ENCODE measurements at regions not wholly inside any gene's neighbourhood (a gene's known extent, or its start where the extent isn't known, plus 50 kb on each side); places are given as distances from the start of the nearest gene placed in this dataset.
A peak's percentile ranks its signal among the peaks of the same experiment; 100 is the strongest.

DNA sequence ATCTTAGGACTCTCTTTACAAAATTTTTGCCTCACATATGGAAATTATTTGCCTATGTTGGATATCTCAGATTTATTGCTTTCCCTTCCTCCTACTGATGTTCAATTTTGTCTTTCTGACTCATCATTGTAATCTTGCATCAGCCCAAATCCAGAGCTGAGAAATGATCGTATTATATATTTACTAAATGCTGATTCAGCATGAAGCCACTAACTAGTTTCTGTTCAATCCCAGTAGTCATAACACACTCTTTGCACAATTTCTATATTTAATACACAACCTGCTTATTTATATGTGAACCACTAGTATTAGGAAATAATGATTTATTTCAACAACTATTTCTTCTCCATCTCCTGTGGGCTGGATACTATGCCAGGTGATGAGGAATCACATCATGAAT lies 161.1 kb upstream of the PCDH17 start:
- no peak for ATAC-seq
- no peak for DNase-seq (ENCODE audit: low read depth in 1 of 2, low spot score in 1 of 2)
- no peak for FAIRE-seq
- Histone ChIP-seq H3K27ac (no peak overlapping the region), H3K4me1 (no peaks in the 10 kb centered on the region), H3K9me3 (no peaks in the 10 kb centered on the region), H3K4me2 (no peak overlapping the region), H3K4me3 (no peak overlapping the region)
- ChIA-PET POLR2A (no interaction called here), CTCF (no interaction called here)
- peak; percentile 75 for TF ChIP-seq MAFK (IDR thresholded peaks at IDR 0.05; ENCODE audit: partially characterized antibody)
- no peak for TF ChIP-seq CHD2 (IDR thresholded peaks at IDR 0.05; ENCODE audit: low read length, partially characterized antibody)
- 0% methylated on average over 1 of the region's 1 CpG for WGBS (ENCODE audit: missing lambda C conversion rate)

- TF ChIP-seq PHF8 (IDR thresholded peaks at IDR 0.05; ENCODE audit: borderline replicate concordance, low read depth) (no peak), MAFK (IDR thresholded peaks at IDR 0.05; ENCODE audit: partially characterized antibody) (peak; percentile 52)
- ATAC-seq (no peak), FAIRE-seq (no peak), DNase-seq (ENCODE audit: low read depth in 1 of 2, low spot score in 1 of 2) (no peak)
- H3K27ac ChIP-seq = no peak overlapping the region
- WGBS (ENCODE audit: missing lambda C conversion rate) = 0% methylated on average over 1 of the region's 1 CpG
- no peaks in the 10 kb centered on the region for H3K9me3 ChIP-seq
- ChIA-PET POLR2A (no interaction called here), CTCF (no interaction called here)
- no peak overlapping the region for H3K4me2 ChIP-seq
- H3K4me1 ChIP-seq = no peaks in the 10 kb centered on the region
- H3K4me3 ChIP-seq = no peak overlapping the region
These were observed 140.2 kb upstream of the PCDH17 start for GRCh38 chr13:57491318-57491717.

GRCh38 chr13:57507752-57508463 lies 123.6 kb upstream of the PCDH17 start:
- FAIRE-seq (no peak), ATAC-seq (no peak), DNase-seq (ENCODE audit: low read depth in 1 of 2, low spot score in 1 of 2) (no peak)
- ChIA-PET POLR2A (no interaction called here), CTCF (no interaction called here)
- TF ChIP-seq HOXB13 (CRISPR knock-in tag; IDR thresholded peaks at IDR 0.05; ENCODE audit: low read depth) (no peak), HEYL (CRISPR knock-in tag; IDR thresholded peaks at IDR 0.05) (no peak), RAD21 (conservative IDR thresholded peaks at IDR 0.05 in 1 of 2, IDR thresholded peaks at IDR 0.05 in 1 of 2) (no peak), ZC3H11A (IDR thresholded peaks at IDR 0.05) (no peak), KDM5A (IDR thresholded peaks at IDR 0.05) (no peak), CBX2 (IDR thresholded peaks at IDR 0.05; ENCODE audit: borderline replicate concordance, low read depth) (no peak), CHD4 (IDR thresholded peaks at IDR 0.05; ENCODE audit: borderline replicate concordance) (no peak), MAX (IDR thresholded peaks at IDR 0.05) (no peak), FOSL2 (IDR thresholded peaks at IDR 0.05) (no peak), FOSL2 (CRISPR knock-in tag; IDR thresholded peaks at IDR 0.05) (no peak), HMGXB4 (CRISPR knock-in tag; IDR thresholded peaks at IDR 0.05; ENCODE audit: borderline replicate concordance) (no peak), USF2 (IDR thresholded peaks at IDR 0.05) (no peak)
- Histone ChIP-seq H3K4me2 (no peak overlapping the region), H3K4me1 (no peaks in the 10 kb centered on the region), H3K27ac (no peak overlapping the region), H3K4me3 (no peak overlapping the region), H3K9me3 (no peaks in the 10 kb centered on the region)
- 2% methylated on average over 3 of the region's 3 CpGs for WGBS (ENCODE audit: missing lambda C conversion rate)

DNA sequence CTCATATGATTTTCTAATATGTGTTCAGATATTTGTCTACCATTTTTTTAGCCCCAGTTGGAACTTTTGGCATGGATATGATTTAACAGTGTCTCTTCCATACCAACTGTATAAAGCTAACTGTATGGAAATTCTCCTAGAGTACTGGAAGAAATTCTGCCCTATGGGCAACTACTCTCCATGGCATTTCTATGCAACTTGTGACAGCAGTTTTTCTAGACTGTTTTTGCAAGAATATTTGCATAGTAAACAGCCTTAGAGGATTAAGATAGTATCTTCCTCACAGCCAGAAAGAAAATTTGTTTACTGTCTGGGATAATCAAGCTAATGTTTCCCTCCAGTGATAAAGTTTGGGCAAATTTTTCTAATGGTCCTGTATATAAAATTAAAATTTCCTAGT lies 119.9 kb upstream of the PCDH17 start:
- CTCF ChIA-PET = no interaction called here
- ATAC-seq = no peak
- no peak for FAIRE-seq

More for the DNA sequence above, 119.9 kb upstream of the PCDH17 start:
- Histone ChIP-seq H3K4me1 (no peaks in the 10 kb centered on the region), H3K27ac (no peak overlapping the region), H3K4me3 (no peak overlapping the region), H3K9me3 (no peaks in the 10 kb centered on the region), H3K4me2 (no peak overlapping the region)
- POLR2A ChIA-PET = no interaction called here
- DNase-seq (ENCODE audit: low read depth in 1 of 2, low spot score in 1 of 2) = no peak
- TF ChIP-seq MAX (IDR thresholded peaks at IDR 0.05) (no peak), USF2 (IDR thresholded peaks at IDR 0.05) (no peak)

All from A549 (cell line).